PC-3 (cell line): ENCODE measurements at regions not wholly inside any gene's neighbourhood (a gene's known extent, or its start where the extent isn't known, plus 50 kb on each side); places are given as distances from the start of the nearest gene placed in this dataset.
A peak's percentile ranks its signal among the peaks of the same experiment; 100 is the strongest.

Experiments
- ATAC-seq: fragments of 200-7000 bp; cut with Tn5 transposase; 2 replicates; pipeline ENCODE4 v1.9.1; 2020; ENCODE audit warnings: mild to moderate bottlenecking, moderate library complexity
- BruUV-seq: library from RNA; stranded (reverse); fragments of 400-500 nt; replicated peaks from 2 replicates; lab custom pipeline; 2021; lab: Mats Ljungman, UMichigan
- CTCF ChIA-PET: fragments of 300-600 bp; sonication (Branson Sonifier 250); formaldehyde crosslinking; loops from one replicate; lab custom pipeline; 2022; ENCODE audit warnings: antibody characterized with exemption; lab: Charles Lee
- POLR2A ChIA-PET: fragments of 300-600 bp; sonication (Branson Sonifier 250); formaldehyde crosslinking; loops from one replicate; lab custom pipeline; 2022; ENCODE audit warnings: antibody characterized with exemption; ENCODE audit not compliant: unreplicated experiment; lab: Charles Lee
- DNase-seq: peaks from one replicate; pipeline ENCODE4 v3.0.0-alpha.2; 2015
- H2AFZ ChIP-seq: fragments of 300-600 bp; sonication (generic); 2 replicates; pipeline ENCODE4 v1.6.0; 2016; ENCODE audit warnings: antibody characterized with exemption, low read length
- H3F3A ChIP-seq: fragments of 300-600 bp; sonication (generic); one replicate; pipeline ENCODE4 v1.6.0; 2017; ENCODE audit warnings: antibody characterized with exemption, low read length, control low read depth, mild to moderate bottlenecking; ENCODE audit not compliant: unreplicated experiment
- H3K27ac ChIP-seq: fragments of 300-600 bp; sonication (generic); 2 replicates; pipeline ENCODE4 v1.5.1; 2016; ENCODE audit warnings: mild to moderate bottlenecking, low read length
- H3K27me3 ChIP-seq: fragments of 300-600 bp; sonication (generic); 2 replicates; pipeline ENCODE4 v1.6.1; 2016; ENCODE audit warnings: low read length, mixed read lengths
- H3K36me3 ChIP-seq: fragments of 300-600 bp; sonication (generic); 2 replicates; pipeline ENCODE4 v1.6.1; 2016; ENCODE audit warnings: low read depth, mixed run types, low read length, mixed read lengths
- H3K4me1 ChIP-seq: fragments of 300-600 bp; sonication (generic); 2 replicates; pipeline ENCODE4 v1.5.1; 2016; ENCODE audit warnings: low read length; ENCODE audit not compliant: insufficient read depth
- H3K4me2 ChIP-seq: fragments of 300-600 bp; sonication (generic); 2 replicates; pipeline ENCODE4 v1.6.0; 2016; ENCODE audit warnings: low read length
- H3K4me3 ChIP-seq: fragments of 300-600 bp; sonication (generic); 2 replicates; pipeline ENCODE4 v1.5.1; 2016; ENCODE audit warnings: mild to moderate bottlenecking, low read length, mixed read lengths
- H3K79me2 ChIP-seq: fragments of 300-600 bp; sonication (generic); 2 replicates; pipeline ENCODE4 v1.6.1; 2017; ENCODE audit warnings: low read length, mixed read lengths
- H3K9ac ChIP-seq: fragments of 300-600 bp; sonication (generic); 2 replicates; pipeline ENCODE4 v1.6.0; 2016; ENCODE audit warnings: mild to moderate bottlenecking, low read length
- H3K9me2 ChIP-seq: fragments of 300-600 bp; sonication (generic); replicated peaks from 2 replicates; pipeline ENCODE4 v1.6.1; 2016; ENCODE audit warnings: mixed run types, low read length, mixed read lengths
- H3K9me3 ChIP-seq: fragments of 300-600 bp; sonication (generic); 2 replicates; pipeline ENCODE4 v1.6.1; 2016; ENCODE audit warnings: low read length, mixed read lengths
- H4K20me1 ChIP-seq: fragments of 300-600 bp; sonication (generic); 2 replicates; pipeline ENCODE4 v1.6.1; 2016; ENCODE audit warnings: low read length, mixed read lengths
- CTCF ChIP-seq: fragments of 300-600 bp; sonication (generic); conservative IDR thresholded peaks from 2 replicates; pipeline ENCODE4 v1.5.1; 2017; ENCODE audit warnings: antibody characterized with exemption, low read depth, mild to moderate bottlenecking, low read length
- EZH2 ChIP-seq: fragments of 300-600 bp; sonication (generic); IDR thresholded peaks from one replicate; pipeline ENCODE4 v1.6.1; 2017; ENCODE audit warnings: antibody characterized with exemption, mild to moderate bottlenecking, low read length; ENCODE audit not compliant: unreplicated experiment
- EZH2phosphoT487 ChIP-seq: fragments of 300-600 bp; sonication (generic); IDR thresholded peaks from 2 replicates; pipeline ENCODE4 v1.6.1; 2018; ENCODE audit warnings: mild to moderate bottlenecking, antibody characterized with exemption, low read length, borderline replicate concordance
- intact Hi-C: fragments of 100-400 bp; cut with micrococcal nuclease; formaldehyde crosslinking; loops from 2 replicates; pipeline ENCODE4 v1.9.0; 2023

GRCh38 chr5:92979716-92980115 lies 601.3 kb downstream of the NR2F1-AS1 start:
- intact Hi-C loops, result no loop called here
- BruUV-seq, result no TSS peak

GRCh38 chr5:92977846-92978540 lies 603.0 kb downstream of the NR2F1-AS1 start:
- H3K36me3 ChIP-seq, result no peaks in the 10 kb centered on the region
- H3K9ac ChIP-seq, result no peak overlapping the region
- no peaks in the 10 kb centered on the region for H3K9me2 ChIP-seq
- ChIA-PET POLR2A (no interaction called here), CTCF (no interaction called here)
- H4K20me1 ChIP-seq, result no peaks in the 10 kb centered on the region
- H2AFZ ChIP-seq, result no peak overlapping the region
- H3F3A ChIP-seq, result no peaks in the 10 kb centered on the region
- no peak overlapping the region for H3K27ac ChIP-seq
- H3K27me3 ChIP-seq, result no peaks in the 10 kb centered on the region
- no peaks in the 10 kb centered on the region for H3K9me3 ChIP-seq
- no peaks in the 10 kb centered on the region for H3K79me2 ChIP-seq
- DNase-seq (no peak), ATAC-seq (no peak)
- no TSS peak for BruUV-seq
- intact Hi-C loops, result no loop called here
- H3K4me3 ChIP-seq, result no peak overlapping the region
- TF ChIP-seq CTCF (no peak), EZH2phosphoT487 (no peak), EZH2 (no peak)
- no peaks in the 10 kb centered on the region for H3K4me1 ChIP-seq
- no peak overlapping the region for H3K4me2 ChIP-seq

More at GRCh38 chr5:92979716-92980115, 601.3 kb downstream of the NR2F1-AS1 start:
- H3K4me2 ChIP-seq, result no peak overlapping the region
- no peaks in the 10 kb centered on the region for H4K20me1 ChIP-seq
- CTCF ChIA-PET, result no interaction called here
- H3K9me2 ChIP-seq, result no peaks in the 10 kb centered on the region
- no peaks in the 10 kb centered on the region for H3K4me1 ChIP-seq
- no peaks in the 10 kb centered on the region for H3K9me3 ChIP-seq
- H3K79me2 ChIP-seq, result no peaks in the 10 kb centered on the region
- H3K27me3 ChIP-seq, result no peaks in the 10 kb centered on the region
- no peak overlapping the region for H3K27ac ChIP-seq
- H3K36me3 ChIP-seq, result no peaks in the 10 kb centered on the region
- POLR2A ChIA-PET, result no interaction called here
- H2AFZ ChIP-seq, result peak overlapping the region; percentile 37
- no peak overlapping the region for H3K9ac ChIP-seq
- no peak overlapping the region for H3K4me3 ChIP-seq
- no peaks in the 10 kb centered on the region for H3F3A ChIP-seq
- TF ChIP-seq EZH2phosphoT487 (no peak), CTCF (no peak), EZH2 (no peak)
- ATAC-seq (no peak), DNase-seq (no peak)

- BruUV-seq, result no TSS peak
- H3K4me3 ChIP-seq, result no peak overlapping the region
Observed at GRCh38 chr5:92976156-92976555, 604.9 kb downstream of the NR2F1-AS1 start.

More at GRCh38 chr5:92976156-92976555, 604.9 kb downstream of the NR2F1-AS1 start:
- Histone ChIP-seq H4K20me1 (no peaks in the 10 kb centered on the region), H3F3A (no peaks in the 10 kb centered on the region), H3K9ac (no peak overlapping the region), H3K27me3 (no peaks in the 10 kb centered on the region), H3K9me3 (no peaks in the 10 kb centered on the region), H3K9me2 (no peaks in the 10 kb centered on the region), H3K4me2 (no peak overlapping the region), H3K4me1 (no peaks in the 10 kb centered on the region), H3K27ac (no peak overlapping the region), H2AFZ (no peak overlapping the region), H3K36me3 (no peaks in the 10 kb centered on the region), H3K79me2 (no peaks in the 10 kb centered on the region)
- no peak for TF ChIP-seq EZH2phosphoT487
- ATAC-seq (no peak), DNase-seq (no peak)
- CTCF ChIA-PET, result no interaction called here
- intact Hi-C loops, result no loop called here
- POLR2A ChIA-PET, result no interaction called here
